HepG2 (cell line): ENCODE measurements at regions not wholly inside any gene's neighbourhood (a gene's known extent, or its start where the extent isn't known, plus 50 kb on each side); places are given as distances from the start of the nearest gene placed in this dataset.

Experiments
- ATAC-seq: fragments of 200-7000 bp; cut with Tn5 transposase; 3 replicates; pipeline ENCODE4 v1.9.1; 2020; ENCODE audit warnings: mild to moderate bottlenecking, moderate library complexity
- BruUV-seq: library from RNA; stranded (reverse); fragments of 400-500 nt; replicated peaks from 2 replicates; lab custom pipeline; 2021; lab: Mats Ljungman, UMichigan
- CTCF ChIA-PET: fragments of 300-600 bp; formaldehyde crosslinking; extraction: SDS; loops from one replicate; lab custom pipeline; 2021; ENCODE audit warnings: low total read pairs, inconsistent platforms, low intra/inter-chr PET ratio; lab: Yijun Ruan, JAX
- POLR2A ChIA-PET: fragments of 350-600 bp; sonication (Branson Sonifier 250); formaldehyde crosslinking; loops from one replicate; lab custom pipeline; 2020; ENCODE audit warnings: antibody characterized with exemption, inconsistent platforms; lab: Yijun Ruan, JAX
- DNase-seq: peaks from one replicate; pipeline ENCODE4 v3.0.0-alpha.2; 2015; ENCODE audit warnings: low spot score
- FAIRE-seq: peaks from 3 replicates; lab custom pipeline; 2011; peaks lifted over from hg19 to GRCh38; lab: Jason Lieb, UNC
- H2AFZ ChIP-seq: one replicate; pipeline ENCODE4 v1.6.1; 2011; ENCODE audit warnings: low read length, inconsistent platforms
- H3K27ac ChIP-seq: fragments of 300-600 bp; 3 replicates; pipeline ENCODE4 v1.8.0; 2011; ENCODE audit warnings: mixed run types, mild to moderate bottlenecking, mixed read lengths, low read length, inconsistent platforms; ENCODE audit not compliant: insufficient read depth; ENCODE audit errors: extremely low read length
- H3K27me3 ChIP-seq, 2 experiments: fragments of 200-600 bp in 1 of 2; 2 replicates in 1 of 2; 3 replicates in 1 of 2; pipeline versions ENCODE4 v1.6.0 to v1.8.0; 2011; ENCODE audit warnings: low read length in 2 of 2, mild to moderate bottlenecking in 2 of 2, moderate library complexity in 2 of 2, inconsistent platforms in 1 of 2; ENCODE audit not compliant: insufficient read depth in 2 of 2, control insufficient read depth in 1 of 2
- H3K36me3 ChIP-seq, 2 experiments: fragments of 200-600 bp in 1 of 2; replicated peaks in 1 of 2; 2 replicates in 1 of 2; 3 replicates in 1 of 2; pipeline versions ENCODE4 v1.5.1 to v1.8.0; 2011; ENCODE audit warnings: low read length in 2 of 2, inconsistent platforms in 1 of 2; ENCODE audit not compliant: insufficient read depth in 2 of 2, control insufficient read depth in 1 of 2
- H3K4me1 ChIP-seq: 2 replicates; pipeline ENCODE4 v1.5.1; 2012; ENCODE audit warnings: low read length, inconsistent platforms; ENCODE audit not compliant: insufficient read depth
- H3K4me2 ChIP-seq: 2 replicates; pipeline ENCODE4 v1.6.0; 2011; ENCODE audit warnings: low read depth, low read length, inconsistent platforms
- H3K4me3 ChIP-seq, 3 experiments: fragments of 200-600 bp in 1 of 3; sonication (generic), shearing (Covaris generic) in 1 of 3; replicated peaks in 1 of 3; 2 replicates each; pipeline ENCODE4 v1.5.1; 2011 to 2016; ENCODE audit warnings: low read length in 3 of 3, inconsistent platforms in 2 of 3, low read depth in 2 of 3, mild to moderate bottlenecking in 2 of 3, control low read depth in 1 of 3, mixed read lengths in 1 of 3; ENCODE audit not compliant: insufficient read depth in 1 of 3
- H3K79me2 ChIP-seq: one replicate; pipeline ENCODE4 v1.6.1; 2011; ENCODE audit warnings: low read length, inconsistent platforms; ENCODE audit not compliant: insufficient read depth
- H3K9ac ChIP-seq: 2 replicates; pipeline ENCODE4 v1.6.0; 2011; ENCODE audit warnings: mild to moderate bottlenecking, low read depth, low read length, inconsistent platforms; ENCODE audit not compliant: insufficient read depth
- H3K9me3 ChIP-seq: 2 replicates; pipeline ENCODE4 v1.5.1; 2012; ENCODE audit warnings: mild to moderate bottlenecking, low read length
- H4K20me1 ChIP-seq: 2 replicates; pipeline ENCODE4 v1.6.0; 2011; ENCODE audit warnings: inconsistent platforms, mild to moderate bottlenecking, low read length, moderate library complexity; ENCODE audit not compliant: insufficient read depth
- MAFF ChIP-seq: IDR thresholded peaks from 2 replicates; pipeline ENCODE4 v1.6.1; 2011; ENCODE audit warnings: low read depth, low read length, improper control_type of control experiment
- MAFK ChIP-seq, 2 experiments: IDR thresholded peaks in 1 of 2; conservative IDR thresholded peaks in 1 of 2; 2 replicates each; pipeline ENCODE4 v1.6.1; 2011; ENCODE audit warnings: improper control_type of control experiment in 2 of 2, low read length in 2 of 2
- WGBS: methylation state at CpG from one replicate; pipeline ENCODE4 v1.1.6; 2017; ENCODE audit warnings: low lambda C conversion rate; 5-methylcytosine and 5-hydroxymethylcytosine counted together
- in situ Hi-C: cut with HindIII; loops from 2 replicates; pipeline ENCODE4 v1.10.0; 2017; ENCODE audit warnings: low pct_unique_long_range_greater_than_20kb; ENCODE audit not compliant: extremely low pct_ligation_motif_present
- intact Hi-C: fragments of 100-400 bp; cut with micrococcal nuclease; formaldehyde crosslinking; loops from one replicate; pipeline ENCODE4 v1.10.0; 2022; ENCODE audit not compliant: unreplicated experiment
- TF ChIP-seq, protein P1 (sequence below): sonication (generic); formaldehyde crosslinking; IDR thresholded peaks from 2 replicates; pipeline ENCODE4 v1.5.0; 2020; ENCODE audit warnings: mild to moderate bottlenecking, missing genetic modification reagents, borderline replicate concordance

DNA sequence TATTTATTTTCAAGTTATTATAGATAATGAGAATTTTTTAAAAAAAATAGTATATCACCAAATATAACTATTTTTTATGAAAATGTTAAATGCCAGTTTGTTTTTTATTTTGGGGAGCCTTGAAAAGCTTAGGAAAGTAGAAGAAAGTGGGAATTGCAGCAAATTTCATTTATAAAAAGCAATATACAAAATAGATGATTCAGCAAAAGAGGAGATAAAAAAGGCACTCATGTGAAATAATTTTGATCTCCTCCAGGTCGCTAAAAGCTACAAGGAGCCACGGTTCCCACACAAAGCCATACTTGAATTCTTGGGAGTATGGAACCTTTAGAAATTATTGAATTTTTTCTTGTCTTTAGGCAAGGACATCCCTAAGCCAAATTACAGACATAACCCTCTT, 625.0 kb upstream of the SGO1 start:
- ATAC-seq (no peak), FAIRE-seq (no peak), DNase-seq (no peak)
- POLR2A ChIA-PET: no interaction called here
- H3K4me2 ChIP-seq: no peak overlapping the region
- H3K27ac ChIP-seq: no peak overlapping the region
- in situ Hi-C loops (no loop called here), intact Hi-C loops (no loop called here)
- H3K27me3 ChIP-seq: no peaks in the 10 kb centered on the region
- H3K9me3 ChIP-seq: peaks cover 86% of the 10 kb centered on the region
- no TSS peak for BruUV-seq
- WGBS: 4% methylated on average over 2 of the region's 2 CpGs
- TF ChIP-seq, protein P1, sequence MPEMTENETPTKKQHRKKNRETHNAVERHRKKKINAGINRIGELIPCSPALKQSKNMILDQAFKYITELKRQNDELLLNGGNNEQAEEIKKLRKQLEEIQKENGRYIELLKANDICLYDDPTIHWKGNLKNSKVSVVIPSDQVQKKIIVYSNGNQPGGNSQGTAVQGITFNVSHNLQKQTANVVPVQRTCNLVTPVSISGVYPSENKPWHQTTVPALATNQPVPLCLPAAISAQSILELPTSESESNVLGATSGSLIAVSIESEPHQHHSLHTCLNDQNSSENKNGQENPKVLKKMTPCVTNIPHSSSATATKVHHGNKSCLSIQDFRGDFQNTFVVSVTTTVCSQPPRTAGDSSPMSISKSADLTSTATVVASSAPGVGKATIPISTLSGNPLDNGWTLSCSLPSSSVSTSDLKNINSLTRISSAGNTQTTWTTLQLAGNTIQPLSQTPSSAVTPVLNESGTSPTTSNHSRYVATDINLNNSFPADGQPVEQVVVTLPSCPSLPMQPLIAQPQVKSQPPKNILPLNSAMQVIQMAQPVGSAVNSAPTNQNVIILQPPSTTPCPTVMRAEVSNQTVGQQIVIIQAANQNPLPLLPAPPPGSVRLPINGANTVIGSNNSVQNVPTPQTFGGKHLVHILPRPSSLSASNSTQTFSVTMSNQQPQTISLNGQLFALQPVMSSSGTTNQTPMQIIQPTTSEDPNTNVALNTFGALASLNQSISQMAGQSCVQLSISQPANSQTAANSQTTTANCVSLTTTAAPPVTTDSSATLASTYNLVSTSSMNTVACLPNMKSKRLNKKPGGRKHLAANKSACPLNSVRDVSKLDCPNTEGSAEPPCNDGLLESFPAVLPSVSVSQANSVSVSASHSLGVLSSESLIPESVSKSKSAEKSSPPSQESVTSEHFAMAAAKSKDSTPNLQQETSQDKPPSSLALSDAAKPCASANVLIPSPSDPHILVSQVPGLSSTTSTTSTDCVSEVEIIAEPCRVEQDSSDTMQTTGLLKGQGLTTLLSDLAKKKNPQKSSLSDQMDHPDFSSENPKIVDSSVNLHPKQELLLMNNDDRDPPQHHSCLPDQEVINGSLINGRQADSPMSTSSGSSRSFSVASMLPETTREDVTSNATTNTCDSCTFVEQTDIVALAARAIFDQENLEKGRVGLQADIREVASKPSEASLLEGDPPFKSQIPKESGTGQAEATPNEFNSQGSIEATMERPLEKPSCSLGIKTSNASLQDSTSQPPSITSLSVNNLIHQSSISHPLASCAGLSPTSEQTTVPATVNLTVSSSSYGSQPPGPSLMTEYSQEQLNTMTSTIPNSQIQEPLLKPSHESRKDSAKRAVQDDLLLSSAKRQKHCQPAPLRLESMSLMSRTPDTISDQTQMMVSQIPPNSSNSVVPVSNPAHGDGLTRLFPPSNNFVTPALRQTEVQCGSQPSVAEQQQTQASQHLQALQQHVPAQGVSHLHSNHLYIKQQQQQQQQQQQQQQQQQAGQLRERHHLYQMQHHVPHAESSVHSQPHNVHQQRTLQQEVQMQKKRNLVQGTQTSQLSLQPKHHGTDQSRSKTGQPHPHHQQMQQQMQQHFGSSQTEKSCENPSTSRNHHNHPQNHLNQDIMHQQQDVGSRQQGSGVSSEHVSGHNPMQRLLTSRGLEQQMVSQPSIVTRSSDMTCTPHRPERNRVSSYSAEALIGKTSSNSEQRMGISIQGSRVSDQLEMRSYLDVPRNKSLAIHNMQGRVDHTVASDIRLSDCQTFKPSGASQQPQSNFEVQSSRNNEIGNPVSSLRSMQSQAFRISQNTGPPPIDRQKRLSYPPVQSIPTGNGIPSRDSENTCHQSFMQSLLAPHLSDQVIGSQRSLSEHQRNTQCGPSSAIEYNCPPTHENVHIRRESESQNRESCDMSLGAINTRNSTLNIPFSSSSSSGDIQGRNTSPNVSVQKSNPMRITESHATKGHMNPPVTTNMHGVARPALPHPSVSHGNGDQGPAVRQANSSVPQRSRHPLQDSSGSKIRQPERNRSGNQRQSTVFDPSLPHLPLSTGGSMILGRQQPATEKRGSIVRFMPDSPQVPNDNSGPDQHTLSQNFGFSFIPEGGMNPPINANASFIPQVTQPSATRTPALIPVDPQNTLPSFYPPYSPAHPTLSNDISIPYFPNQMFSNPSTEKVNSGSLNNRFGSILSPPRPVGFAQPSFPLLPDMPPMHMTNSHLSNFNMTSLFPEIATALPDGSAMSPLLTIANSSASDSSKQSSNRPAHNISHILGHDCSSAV: no peak
- TF ChIP-seq MAFK (conservative IDR thresholded peaks at IDR 0.05 in 1 of 2, IDR thresholded peaks at IDR 0.05 in 1 of 2; ENCODE audit: low read length in 2 of 2): peak; percentile 74 to 89
- peak; percentile 85 for TF ChIP-seq MAFF
- no peaks in the 10 kb centered on the region for H4K20me1 ChIP-seq
- H3K4me1 ChIP-seq: no peaks in the 10 kb centered on the region
- H2AFZ ChIP-seq: no peak overlapping the region
- H3K4me3 ChIP-seq: no peak overlapping the region
- H3K9ac ChIP-seq: no peak overlapping the region
- no peaks in the 10 kb centered on the region for H3K36me3 ChIP-seq
- no peaks in the 10 kb centered on the region for H3K79me2 ChIP-seq
- CTCF ChIA-PET: no interaction called here
